A673 (cell line): ENCODE measurements at regions not wholly inside any gene's neighbourhood (a gene's known extent, or its start where the extent isn't known, plus 50 kb on each side); places are given as distances from the start of the nearest gene placed in this dataset.

ENCODE experiments used
- BruUV-seq: library from RNA; stranded (reverse); fragments of 400-500 nt; replicated peaks from 2 replicates; lab custom pipeline; 2021; lab: Mats Ljungman, UMichigan
- CTCF ChIA-PET: fragments of 300-600 bp; sonication (Branson Sonifier 250); formaldehyde crosslinking; loops from one replicate; lab custom pipeline; 2022; ENCODE audit warnings: antibody characterized with exemption; lab: Charles Lee
- POLR2A ChIA-PET: fragments of 300-600 bp; sonication (Branson Sonifier 250); formaldehyde crosslinking; loops from one replicate; lab custom pipeline; 2022; ENCODE audit warnings: antibody characterized with exemption; ENCODE audit not compliant: low non-redundant PET; lab: Charles Lee
- DNase-seq: peaks from one replicate; pipeline ENCODE4 v3.0.0-alpha.2; 2015; ENCODE audit warnings: low spot score
- H3K27ac ChIP-seq: fragments of 200-600 bp; sonication (generic); 2 replicates; pipeline ENCODE4 v1.5.1; 2016; ENCODE audit warnings: mixed run types, low read depth, mild to moderate bottlenecking, mixed read lengths, antibody characterized with exemption, low read length; ENCODE audit not compliant: poor library complexity, severe bottlenecking
- H3K27me3 ChIP-seq: fragments of 200-600 bp; sonication (generic); replicated peaks from 2 replicates; pipeline ENCODE4 v1.6.1; 2017; ENCODE audit warnings: mixed run types, low read depth, mild to moderate bottlenecking, mixed read lengths, antibody characterized with exemption, low read length; ENCODE audit not compliant: insufficient read depth, poor library complexity
- H3K36me3 ChIP-seq: fragments of 200-600 bp; sonication (generic); 2 replicates; pipeline ENCODE4 v1.6.1; 2016; ENCODE audit warnings: mixed run types, mild to moderate bottlenecking, mixed read lengths, antibody characterized with exemption, low read length; ENCODE audit not compliant: insufficient read depth, poor library complexity, severe bottlenecking
- H3K4me1 ChIP-seq: fragments of 200-600 bp; sonication (generic); 2 replicates; pipeline ENCODE4 v1.6.1; 2017; ENCODE audit warnings: mixed run types, mild to moderate bottlenecking, mixed read lengths, antibody characterized with exemption, low read length; ENCODE audit not compliant: insufficient read depth, poor library complexity, severe bottlenecking
- H3K4me3 ChIP-seq: fragments of 200-600 bp; sonication (generic); 2 replicates; pipeline ENCODE4 v1.5.1; 2016; ENCODE audit warnings: low read depth, mixed run types, mild to moderate bottlenecking, mixed read lengths, low read length; ENCODE audit not compliant: poor library complexity, severe bottlenecking
- H3K9me3 ChIP-seq: fragments of 200-600 bp; sonication (generic); 2 replicates; pipeline ENCODE4 v1.6.1; 2016; ENCODE audit warnings: mixed run types, low read depth, mild to moderate bottlenecking, mixed read lengths, antibody characterized with exemption, low read length; ENCODE audit not compliant: poor library complexity, severe bottlenecking
- EZH2 ChIP-seq: fragments of 200-600 bp; sonication (generic); IDR thresholded peaks from 2 replicates; pipeline ENCODE4 v1.6.1; 2017; ENCODE audit warnings: borderline replicate concordance, low read depth, mild to moderate bottlenecking, mixed read lengths, antibody characterized with exemption, low read length; ENCODE audit not compliant: poor library complexity, severe bottlenecking
- intact Hi-C: fragments of 100-400 bp; cut with micrococcal nuclease; formaldehyde crosslinking; loops from one replicate; pipeline ENCODE4 v1.10.0; 2022; ENCODE audit not compliant: unreplicated experiment
- TF ChIP-seq, protein P1 (sequence below): fragments of 300-800, 200-600 bp; sonication (generic); conservative IDR thresholded peaks from 2 replicates; pipeline ENCODE4 v1.5.1; 2017; ENCODE audit warnings: low read depth, mild to moderate bottlenecking, antibody characterized with exemption, low read length, moderate library complexity, mixed read lengths

DNA sequence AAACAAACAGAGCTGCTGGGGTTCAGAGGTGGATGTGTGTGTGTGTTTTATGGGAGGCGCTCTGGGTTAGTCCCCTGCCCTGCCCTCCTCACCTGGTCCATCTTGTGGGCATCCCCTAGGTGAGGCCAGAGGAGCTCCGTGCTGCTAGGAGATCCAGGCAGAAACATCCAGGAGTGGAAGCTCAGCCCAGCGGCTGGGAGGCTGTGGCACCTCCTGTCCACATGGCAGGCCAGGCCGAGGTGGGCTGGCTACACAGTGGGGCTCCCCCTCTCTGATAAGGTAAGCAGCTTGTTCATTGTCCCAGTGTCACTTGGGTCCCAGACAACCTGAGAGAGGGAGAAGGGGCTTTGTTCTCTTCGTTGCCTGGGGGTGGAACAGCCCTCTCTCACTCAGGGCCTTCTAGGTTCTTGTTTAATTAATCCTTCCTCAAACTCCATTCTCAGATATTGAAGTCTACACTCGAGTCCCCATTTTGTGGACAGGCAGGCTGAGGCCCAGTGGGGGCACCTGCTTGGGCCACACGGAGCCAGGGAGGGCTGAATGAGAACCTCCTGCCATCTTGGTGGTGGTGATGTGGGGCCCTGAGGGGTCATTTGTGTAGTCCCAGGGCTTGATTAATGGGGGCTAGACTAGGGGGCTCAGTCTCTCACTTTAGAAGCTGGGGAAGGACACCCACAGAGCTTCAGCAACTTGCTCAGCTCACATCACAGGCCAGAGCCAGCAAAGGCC, 216.8 kb upstream of the GPR26 start:
- no peaks in the 10 kb centered on the region for H3K4me1 ChIP-seq
- CTCF ChIA-PET: no interaction called here
- H3K4me3 ChIP-seq: no peak overlapping the region
- peaks cover 34% of the 10 kb centered on the region for H3K27me3 ChIP-seq
- H3K27ac ChIP-seq: no peak overlapping the region
- TF ChIP-seq, protein P1, sequence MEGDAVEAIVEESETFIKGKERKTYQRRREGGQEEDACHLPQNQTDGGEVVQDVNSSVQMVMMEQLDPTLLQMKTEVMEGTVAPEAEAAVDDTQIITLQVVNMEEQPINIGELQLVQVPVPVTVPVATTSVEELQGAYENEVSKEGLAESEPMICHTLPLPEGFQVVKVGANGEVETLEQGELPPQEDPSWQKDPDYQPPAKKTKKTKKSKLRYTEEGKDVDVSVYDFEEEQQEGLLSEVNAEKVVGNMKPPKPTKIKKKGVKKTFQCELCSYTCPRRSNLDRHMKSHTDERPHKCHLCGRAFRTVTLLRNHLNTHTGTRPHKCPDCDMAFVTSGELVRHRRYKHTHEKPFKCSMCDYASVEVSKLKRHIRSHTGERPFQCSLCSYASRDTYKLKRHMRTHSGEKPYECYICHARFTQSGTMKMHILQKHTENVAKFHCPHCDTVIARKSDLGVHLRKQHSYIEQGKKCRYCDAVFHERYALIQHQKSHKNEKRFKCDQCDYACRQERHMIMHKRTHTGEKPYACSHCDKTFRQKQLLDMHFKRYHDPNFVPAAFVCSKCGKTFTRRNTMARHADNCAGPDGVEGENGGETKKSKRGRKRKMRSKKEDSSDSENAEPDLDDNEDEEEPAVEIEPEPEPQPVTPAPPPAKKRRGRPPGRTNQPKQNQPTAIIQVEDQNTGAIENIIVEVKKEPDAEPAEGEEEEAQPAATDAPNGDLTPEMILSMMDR: no peak
- TF ChIP-seq EZH2: no peak
- H3K36me3 ChIP-seq: no peaks in the 10 kb centered on the region
- POLR2A ChIA-PET: no interaction called here
- DNase-seq: no peak
- intact Hi-C loops: no loop called here
- H3K9me3 ChIP-seq: no peaks in the 10 kb centered on the region
- BruUV-seq: no TSS peak

DNA sequence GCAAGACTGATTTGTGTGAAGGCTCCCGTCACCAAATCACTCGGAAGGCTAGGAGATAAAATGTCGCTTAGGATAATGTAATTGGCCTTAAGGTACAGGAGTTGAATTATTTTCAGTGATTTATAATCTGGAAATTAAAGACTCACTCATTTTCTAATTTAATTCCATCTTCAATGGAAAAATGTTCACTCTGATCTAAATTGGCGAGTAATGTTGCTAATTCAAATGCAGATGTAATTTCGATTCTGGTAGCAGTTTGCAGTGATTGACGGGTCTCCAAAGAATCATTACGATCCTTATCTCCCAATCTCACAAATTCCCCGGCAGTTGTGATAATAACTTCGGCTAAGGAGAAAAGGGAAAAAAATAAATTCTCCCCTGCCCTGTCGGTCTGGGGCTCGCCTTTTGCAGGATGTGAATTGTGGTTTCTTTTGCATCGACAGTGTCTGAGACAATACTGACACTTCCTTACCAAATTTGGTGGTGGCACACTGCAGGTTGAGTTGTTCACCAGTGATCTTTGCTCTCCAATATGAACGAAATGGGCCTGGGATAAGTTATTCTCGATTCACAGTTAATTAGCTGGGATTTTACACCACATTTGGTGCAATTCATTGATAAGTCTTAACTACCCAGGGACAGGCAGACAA, 215.1 kb upstream of the GPR26 start:
- Histone ChIP-seq H3K27ac (no peak overlapping the region), H3K36me3 (no peaks in the 10 kb centered on the region), H3K9me3 (no peaks in the 10 kb centered on the region), H3K27me3 (peaks cover 28% of the 10 kb centered on the region), H3K4me1 (no peaks in the 10 kb centered on the region), H3K4me3 (no peak overlapping the region)
- ChIA-PET POLR2A (no interaction called here), CTCF (no interaction called here)
- no peak for DNase-seq
- TF ChIP-seq, protein P1: no peak
- TF ChIP-seq EZH2: no peak
- intact Hi-C loops: no loop called here
- no TSS peak for BruUV-seq

- H3K4me1 ChIP-seq: no peaks in the 10 kb centered on the region
- DNase-seq: no peak
- no peaks in the 10 kb centered on the region for H3K36me3 ChIP-seq
- H3K4me3 ChIP-seq: no peak overlapping the region
- no peak overlapping the region for H3K27ac ChIP-seq
- intact Hi-C loops: no loop called here
- no peaks in the 10 kb centered on the region for H3K9me3 ChIP-seq
- POLR2A ChIA-PET: no interaction called here
- BruUV-seq: no TSS peak
- peaks cover 28% of the 10 kb centered on the region for H3K27me3 ChIP-seq
- CTCF ChIA-PET: no interaction called here
- TF ChIP-seq, protein P1: no peak
- no peak for TF ChIP-seq EZH2
Observed at GRCh38 chr10:123451618-123452245, 214.4 kb upstream of the GPR26 start.
